ENCODE measurements at regions not wholly inside any gene's neighbourhood (a gene's known extent, or its start where the extent isn't known, plus 50 kb on each side); places are given as distances from the start of the nearest gene placed in this dataset.

DNA sequence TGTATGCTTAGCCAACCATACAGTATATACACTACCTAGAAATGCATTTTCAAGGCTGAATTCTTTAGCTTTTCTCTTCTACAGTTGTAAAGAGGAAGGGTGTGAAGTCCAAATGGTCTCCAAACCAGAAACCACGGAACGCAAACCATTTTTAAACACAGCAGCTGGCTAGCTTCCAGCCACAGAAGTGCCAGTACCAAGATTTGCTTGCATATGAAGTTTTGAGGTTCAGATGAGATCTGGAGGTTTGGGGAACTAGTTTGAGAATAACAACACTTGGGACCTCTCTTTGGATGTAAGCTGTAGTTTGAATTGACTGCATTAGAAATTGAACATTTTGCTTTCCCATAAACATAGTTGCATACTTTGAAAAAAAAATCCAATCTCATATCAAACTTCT, 1243.5 kb downstream of the EFNB2 start:
- TF ChIP-seq, protein P1, sequence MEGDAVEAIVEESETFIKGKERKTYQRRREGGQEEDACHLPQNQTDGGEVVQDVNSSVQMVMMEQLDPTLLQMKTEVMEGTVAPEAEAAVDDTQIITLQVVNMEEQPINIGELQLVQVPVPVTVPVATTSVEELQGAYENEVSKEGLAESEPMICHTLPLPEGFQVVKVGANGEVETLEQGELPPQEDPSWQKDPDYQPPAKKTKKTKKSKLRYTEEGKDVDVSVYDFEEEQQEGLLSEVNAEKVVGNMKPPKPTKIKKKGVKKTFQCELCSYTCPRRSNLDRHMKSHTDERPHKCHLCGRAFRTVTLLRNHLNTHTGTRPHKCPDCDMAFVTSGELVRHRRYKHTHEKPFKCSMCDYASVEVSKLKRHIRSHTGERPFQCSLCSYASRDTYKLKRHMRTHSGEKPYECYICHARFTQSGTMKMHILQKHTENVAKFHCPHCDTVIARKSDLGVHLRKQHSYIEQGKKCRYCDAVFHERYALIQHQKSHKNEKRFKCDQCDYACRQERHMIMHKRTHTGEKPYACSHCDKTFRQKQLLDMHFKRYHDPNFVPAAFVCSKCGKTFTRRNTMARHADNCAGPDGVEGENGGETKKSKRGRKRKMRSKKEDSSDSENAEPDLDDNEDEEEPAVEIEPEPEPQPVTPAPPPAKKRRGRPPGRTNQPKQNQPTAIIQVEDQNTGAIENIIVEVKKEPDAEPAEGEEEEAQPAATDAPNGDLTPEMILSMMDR (IDR thresholded peaks at IDR 0.05; ENCODE audit: low read length) = no peak
- no peak for TF ChIP-seq EZH2 (IDR thresholded peaks at IDR 0.05; ENCODE audit: borderline replicate concordance, low read length)
